HepG2 (cell line): ENCODE measurements at regions not wholly inside any gene's neighbourhood (a gene's known extent, or its start where the extent isn't known, plus 50 kb on each side); places are given as distances from the start of the nearest gene placed in this dataset.

Experiments used
- ATAC-seq: fragments of 200-7000 bp; cut with Tn5 transposase; 3 replicates; pipeline ENCODE4 v1.9.1; 2020; ENCODE audit warnings: mild to moderate bottlenecking, moderate library complexity
- BruUV-seq: library from RNA; stranded (reverse); fragments of 400-500 nt; replicated peaks from 2 replicates; lab custom pipeline; 2021; lab: Mats Ljungman, UMichigan
- CTCF ChIA-PET: fragments of 300-600 bp; formaldehyde crosslinking; extraction: SDS; loops from one replicate; lab custom pipeline; 2021; ENCODE audit warnings: low total read pairs, inconsistent platforms, low intra/inter-chr PET ratio; lab: Yijun Ruan, JAX
- POLR2A ChIA-PET: fragments of 350-600 bp; sonication (Branson Sonifier 250); formaldehyde crosslinking; loops from one replicate; lab custom pipeline; 2020; ENCODE audit warnings: antibody characterized with exemption, inconsistent platforms; lab: Yijun Ruan, JAX
- DNase-seq: peaks from one replicate; pipeline ENCODE4 v3.0.0-alpha.2; 2015; ENCODE audit warnings: low spot score
- FAIRE-seq: peaks from 3 replicates; lab custom pipeline; 2011; peaks lifted over from hg19 to GRCh38; lab: Jason Lieb, UNC
- H2AFZ ChIP-seq: one replicate; pipeline ENCODE4 v1.6.1; 2011; ENCODE audit warnings: low read length, inconsistent platforms
- H3K27ac ChIP-seq: fragments of 300-600 bp; 3 replicates; pipeline ENCODE4 v1.8.0; 2011; ENCODE audit warnings: mixed run types, mild to moderate bottlenecking, mixed read lengths, low read length, inconsistent platforms; ENCODE audit not compliant: insufficient read depth; ENCODE audit errors: extremely low read length
- H3K27me3 ChIP-seq, 2 experiments: fragments of 200-600 bp in 1 of 2; 2 replicates in 1 of 2; 3 replicates in 1 of 2; pipeline versions ENCODE4 v1.6.0 to v1.8.0; 2011; ENCODE audit warnings: low read length in 2 of 2, mild to moderate bottlenecking in 2 of 2, moderate library complexity in 2 of 2, inconsistent platforms in 1 of 2; ENCODE audit not compliant: insufficient read depth in 2 of 2, control insufficient read depth in 1 of 2
- H3K36me3 ChIP-seq, 2 experiments: fragments of 200-600 bp in 1 of 2; replicated peaks in 1 of 2; 2 replicates in 1 of 2; 3 replicates in 1 of 2; pipeline versions ENCODE4 v1.5.1 to v1.8.0; 2011; ENCODE audit warnings: low read length in 2 of 2, inconsistent platforms in 1 of 2; ENCODE audit not compliant: insufficient read depth in 2 of 2, control insufficient read depth in 1 of 2
- H3K4me1 ChIP-seq: 2 replicates; pipeline ENCODE4 v1.5.1; 2012; ENCODE audit warnings: low read length, inconsistent platforms; ENCODE audit not compliant: insufficient read depth
- H3K4me2 ChIP-seq: 2 replicates; pipeline ENCODE4 v1.6.0; 2011; ENCODE audit warnings: low read depth, low read length, inconsistent platforms
- H3K4me3 ChIP-seq, 3 experiments: fragments of 200-600 bp in 1 of 3; sonication (generic), shearing (Covaris generic) in 1 of 3; replicated peaks in 1 of 3; 2 replicates each; pipeline ENCODE4 v1.5.1; 2011 to 2016; ENCODE audit warnings: low read length in 3 of 3, inconsistent platforms in 2 of 3, low read depth in 2 of 3, mild to moderate bottlenecking in 2 of 3, control low read depth in 1 of 3, mixed read lengths in 1 of 3; ENCODE audit not compliant: insufficient read depth in 1 of 3
- H3K79me2 ChIP-seq: one replicate; pipeline ENCODE4 v1.6.1; 2011; ENCODE audit warnings: low read length, inconsistent platforms; ENCODE audit not compliant: insufficient read depth
- H3K9ac ChIP-seq: 2 replicates; pipeline ENCODE4 v1.6.0; 2011; ENCODE audit warnings: mild to moderate bottlenecking, low read depth, low read length, inconsistent platforms; ENCODE audit not compliant: insufficient read depth
- H3K9me3 ChIP-seq: 2 replicates; pipeline ENCODE4 v1.5.1; 2012; ENCODE audit warnings: mild to moderate bottlenecking, low read length
- H4K20me1 ChIP-seq: 2 replicates; pipeline ENCODE4 v1.6.0; 2011; ENCODE audit warnings: inconsistent platforms, mild to moderate bottlenecking, low read length, moderate library complexity; ENCODE audit not compliant: insufficient read depth
- FOXP1 ChIP-seq, 2 experiments: fragments of 450-650 bp in 1 of 2; IDR thresholded peaks; 2 replicates each; pipeline ENCODE4 v1.6.1; 2017 to 2018; ENCODE audit warnings: antibody characterized with exemption in 1 of 2
- SP5 ChIP-seq: IDR thresholded peaks from 2 replicates; pipeline ENCODE4 v1.6.1; 2016; ENCODE audit warnings: low read depth, borderline replicate concordance
- SRF ChIP-seq: IDR thresholded peaks from 2 replicates; pipeline ENCODE4 v1.6.1; 2011; ENCODE audit warnings: mild to moderate bottlenecking, low read depth, low read length, moderate library complexity
- TAF15 ChIP-seq: fragments of 200-400 bp; formaldehyde crosslinking; IDR thresholded peaks from one replicate; pipeline ENCODE4 v1.6.1; 2018; ENCODE audit warnings: mild to moderate bottlenecking, low read depth, low read length; ENCODE audit not compliant: poor library complexity, severe bottlenecking
- ZBTB1 ChIP-seq: sonication (generic); formaldehyde crosslinking; IDR thresholded peaks from 2 replicates; pipeline ENCODE4 v1.4.0; 2020; ENCODE audit warnings: missing genetic modification reagents, borderline replicate concordance
- ZEB1 ChIP-seq: IDR thresholded peaks from 2 replicates; pipeline ENCODE4 v1.6.1; 2012; ENCODE audit warnings: mild to moderate bottlenecking, low read depth, inconsistent platforms; ENCODE audit not compliant: insufficient replicate concordance
- WGBS: methylation state at CpG from one replicate; pipeline ENCODE4 v1.1.6; 2017; ENCODE audit warnings: low lambda C conversion rate; 5-methylcytosine and 5-hydroxymethylcytosine counted together
- in situ Hi-C: cut with HindIII; loops from 2 replicates; pipeline ENCODE4 v1.10.0; 2017; ENCODE audit warnings: low pct_unique_long_range_greater_than_20kb; ENCODE audit not compliant: extremely low pct_ligation_motif_present
- intact Hi-C: fragments of 100-400 bp; cut with micrococcal nuclease; formaldehyde crosslinking; loops from one replicate; pipeline ENCODE4 v1.10.0; 2022; ENCODE audit not compliant: unreplicated experiment
- TF ChIP-seq, protein P1 (sequence below): sonication (generic); formaldehyde crosslinking; IDR thresholded peaks from 2 replicates; pipeline ENCODE4 v1.4.0; 2020; ENCODE audit warnings: mild to moderate bottlenecking, missing genetic modification reagents
- TF ChIP-seq, protein P2 (sequence below): sonication (generic); formaldehyde crosslinking; IDR thresholded peaks from 2 replicates; pipeline ENCODE4 v1.8.0; 2022; ENCODE audit warnings: missing genetic modification reagents, mild to moderate bottlenecking, moderate library complexity, borderline replicate concordance
- TF ChIP-seq, protein P3 (sequence below): sonication (generic); formaldehyde crosslinking; IDR thresholded peaks from 2 replicates; pipeline ENCODE4 v1.5.0; 2020; ENCODE audit warnings: mild to moderate bottlenecking, missing genetic modification reagents, borderline replicate concordance

DNA sequence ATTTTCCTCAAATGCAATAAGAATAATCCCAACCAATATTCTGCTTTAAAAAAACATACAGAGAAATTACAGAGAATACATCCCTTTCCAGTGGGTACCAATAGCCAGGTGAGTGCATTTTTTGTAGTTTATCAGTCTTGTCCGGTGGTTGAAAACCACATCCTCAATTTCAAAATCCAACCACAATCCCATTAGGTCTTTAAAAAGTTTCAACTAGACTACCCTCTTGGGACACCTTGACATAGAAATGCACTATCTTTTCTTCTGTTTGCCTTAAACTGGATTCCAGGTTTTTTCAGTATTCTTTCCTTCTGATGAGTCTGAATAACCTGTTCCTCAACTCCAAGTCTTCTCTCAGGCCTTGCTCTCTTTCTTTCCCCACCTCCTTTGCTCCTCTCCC, 223.3 kb downstream of the NR2F1-AS1 start (continued):
- TF ChIP-seq, protein P1, sequence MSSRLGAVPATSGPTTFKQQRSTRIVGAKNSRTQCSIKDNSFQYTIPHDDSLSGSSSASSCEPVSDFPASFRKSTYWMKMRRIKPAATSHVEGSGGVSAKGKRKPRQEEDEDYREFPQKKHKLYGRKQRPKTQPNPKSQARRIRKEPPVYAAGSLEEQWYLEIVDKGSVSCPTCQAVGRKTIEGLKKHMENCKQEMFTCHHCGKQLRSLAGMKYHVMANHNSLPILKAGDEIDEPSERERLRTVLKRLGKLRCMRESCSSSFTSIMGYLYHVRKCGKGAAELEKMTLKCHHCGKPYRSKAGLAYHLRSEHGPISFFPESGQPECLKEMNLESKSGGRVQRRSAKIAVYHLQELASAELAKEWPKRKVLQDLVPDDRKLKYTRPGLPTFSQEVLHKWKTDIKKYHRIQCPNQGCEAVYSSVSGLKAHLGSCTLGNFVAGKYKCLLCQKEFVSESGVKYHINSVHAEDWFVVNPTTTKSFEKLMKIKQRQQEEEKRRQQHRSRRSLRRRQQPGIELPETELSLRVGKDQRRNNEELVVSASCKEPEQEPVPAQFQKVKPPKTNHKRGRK (CRISPR knock-in tag), result no peak
- TF ChIP-seq, protein P2, sequence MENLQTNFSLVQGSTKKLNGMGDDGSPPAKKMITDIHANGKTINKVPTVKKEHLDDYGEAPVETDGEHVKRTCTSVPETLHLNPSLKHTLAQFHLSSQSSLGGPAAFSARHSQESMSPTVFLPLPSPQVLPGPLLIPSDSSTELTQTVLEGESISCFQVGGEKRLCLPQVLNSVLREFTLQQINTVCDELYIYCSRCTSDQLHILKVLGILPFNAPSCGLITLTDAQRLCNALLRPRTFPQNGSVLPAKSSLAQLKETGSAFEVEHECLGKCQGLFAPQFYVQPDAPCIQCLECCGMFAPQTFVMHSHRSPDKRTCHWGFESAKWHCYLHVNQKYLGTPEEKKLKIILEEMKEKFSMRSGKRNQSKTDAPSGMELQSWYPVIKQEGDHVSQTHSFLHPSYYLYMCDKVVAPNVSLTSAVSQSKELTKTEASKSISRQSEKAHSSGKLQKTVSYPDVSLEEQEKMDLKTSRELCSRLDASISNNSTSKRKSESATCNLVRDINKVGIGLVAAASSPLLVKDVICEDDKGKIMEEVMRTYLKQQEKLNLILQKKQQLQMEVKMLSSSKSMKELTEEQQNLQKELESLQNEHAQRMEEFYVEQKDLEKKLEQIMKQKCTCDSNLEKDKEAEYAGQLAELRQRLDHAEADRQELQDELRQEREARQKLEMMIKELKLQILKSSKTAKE (CRISPR knock-in tag), result no peak
- TF ChIP-seq SRF (no peak), ZEB1 (no peak), TAF15 (no peak)

DNA sequence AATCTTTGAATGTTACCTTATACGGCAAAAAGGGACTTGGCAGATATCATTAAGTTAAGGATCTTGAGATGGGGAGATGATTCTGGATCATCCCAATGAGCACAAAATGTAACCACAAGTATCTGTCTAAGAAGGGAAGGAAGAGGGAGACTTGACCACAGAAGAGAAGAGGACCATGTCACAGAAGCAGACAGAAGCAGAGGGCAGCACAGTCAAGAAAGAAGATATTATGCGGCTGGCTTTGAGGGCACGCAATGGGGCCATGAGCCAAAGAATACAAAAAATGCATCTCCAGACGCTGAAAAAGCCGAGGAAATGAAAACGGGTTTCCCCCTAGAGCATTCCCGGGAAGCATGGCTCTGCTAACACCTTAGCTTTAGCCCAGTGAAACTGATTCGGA, 225.3 kb downstream of the NR2F1-AS1 start:
- FAIRE-seq, result no peak
- 25% methylated on average over 8 of the region's 8 CpGs for WGBS
- Histone ChIP-seq H3K4me2 (no peak overlapping the region), H3K27ac (no peak overlapping the region), H3K36me3 (no peaks in the 10 kb centered on the region)
- intact Hi-C loops, result no loop called here
- DNase-seq, result no peak
- POLR2A ChIA-PET, result no interaction called here
- CTCF ChIA-PET, result no interaction called here
- TF ChIP-seq ZBTB1 (CRISPR knock-in tag), result no peak
- TF ChIP-seq, protein P3, sequence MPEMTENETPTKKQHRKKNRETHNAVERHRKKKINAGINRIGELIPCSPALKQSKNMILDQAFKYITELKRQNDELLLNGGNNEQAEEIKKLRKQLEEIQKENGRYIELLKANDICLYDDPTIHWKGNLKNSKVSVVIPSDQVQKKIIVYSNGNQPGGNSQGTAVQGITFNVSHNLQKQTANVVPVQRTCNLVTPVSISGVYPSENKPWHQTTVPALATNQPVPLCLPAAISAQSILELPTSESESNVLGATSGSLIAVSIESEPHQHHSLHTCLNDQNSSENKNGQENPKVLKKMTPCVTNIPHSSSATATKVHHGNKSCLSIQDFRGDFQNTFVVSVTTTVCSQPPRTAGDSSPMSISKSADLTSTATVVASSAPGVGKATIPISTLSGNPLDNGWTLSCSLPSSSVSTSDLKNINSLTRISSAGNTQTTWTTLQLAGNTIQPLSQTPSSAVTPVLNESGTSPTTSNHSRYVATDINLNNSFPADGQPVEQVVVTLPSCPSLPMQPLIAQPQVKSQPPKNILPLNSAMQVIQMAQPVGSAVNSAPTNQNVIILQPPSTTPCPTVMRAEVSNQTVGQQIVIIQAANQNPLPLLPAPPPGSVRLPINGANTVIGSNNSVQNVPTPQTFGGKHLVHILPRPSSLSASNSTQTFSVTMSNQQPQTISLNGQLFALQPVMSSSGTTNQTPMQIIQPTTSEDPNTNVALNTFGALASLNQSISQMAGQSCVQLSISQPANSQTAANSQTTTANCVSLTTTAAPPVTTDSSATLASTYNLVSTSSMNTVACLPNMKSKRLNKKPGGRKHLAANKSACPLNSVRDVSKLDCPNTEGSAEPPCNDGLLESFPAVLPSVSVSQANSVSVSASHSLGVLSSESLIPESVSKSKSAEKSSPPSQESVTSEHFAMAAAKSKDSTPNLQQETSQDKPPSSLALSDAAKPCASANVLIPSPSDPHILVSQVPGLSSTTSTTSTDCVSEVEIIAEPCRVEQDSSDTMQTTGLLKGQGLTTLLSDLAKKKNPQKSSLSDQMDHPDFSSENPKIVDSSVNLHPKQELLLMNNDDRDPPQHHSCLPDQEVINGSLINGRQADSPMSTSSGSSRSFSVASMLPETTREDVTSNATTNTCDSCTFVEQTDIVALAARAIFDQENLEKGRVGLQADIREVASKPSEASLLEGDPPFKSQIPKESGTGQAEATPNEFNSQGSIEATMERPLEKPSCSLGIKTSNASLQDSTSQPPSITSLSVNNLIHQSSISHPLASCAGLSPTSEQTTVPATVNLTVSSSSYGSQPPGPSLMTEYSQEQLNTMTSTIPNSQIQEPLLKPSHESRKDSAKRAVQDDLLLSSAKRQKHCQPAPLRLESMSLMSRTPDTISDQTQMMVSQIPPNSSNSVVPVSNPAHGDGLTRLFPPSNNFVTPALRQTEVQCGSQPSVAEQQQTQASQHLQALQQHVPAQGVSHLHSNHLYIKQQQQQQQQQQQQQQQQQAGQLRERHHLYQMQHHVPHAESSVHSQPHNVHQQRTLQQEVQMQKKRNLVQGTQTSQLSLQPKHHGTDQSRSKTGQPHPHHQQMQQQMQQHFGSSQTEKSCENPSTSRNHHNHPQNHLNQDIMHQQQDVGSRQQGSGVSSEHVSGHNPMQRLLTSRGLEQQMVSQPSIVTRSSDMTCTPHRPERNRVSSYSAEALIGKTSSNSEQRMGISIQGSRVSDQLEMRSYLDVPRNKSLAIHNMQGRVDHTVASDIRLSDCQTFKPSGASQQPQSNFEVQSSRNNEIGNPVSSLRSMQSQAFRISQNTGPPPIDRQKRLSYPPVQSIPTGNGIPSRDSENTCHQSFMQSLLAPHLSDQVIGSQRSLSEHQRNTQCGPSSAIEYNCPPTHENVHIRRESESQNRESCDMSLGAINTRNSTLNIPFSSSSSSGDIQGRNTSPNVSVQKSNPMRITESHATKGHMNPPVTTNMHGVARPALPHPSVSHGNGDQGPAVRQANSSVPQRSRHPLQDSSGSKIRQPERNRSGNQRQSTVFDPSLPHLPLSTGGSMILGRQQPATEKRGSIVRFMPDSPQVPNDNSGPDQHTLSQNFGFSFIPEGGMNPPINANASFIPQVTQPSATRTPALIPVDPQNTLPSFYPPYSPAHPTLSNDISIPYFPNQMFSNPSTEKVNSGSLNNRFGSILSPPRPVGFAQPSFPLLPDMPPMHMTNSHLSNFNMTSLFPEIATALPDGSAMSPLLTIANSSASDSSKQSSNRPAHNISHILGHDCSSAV (CRISPR knock-in tag), result no peak
- no peak for TF ChIP-seq SP5 (CRISPR knock-in tag)
- TF ChIP-seq FOXP1 (IDR thresholded peaks at IDR 0.05), result no peak
- TF ChIP-seq FOXP1 (CRISPR knock-in tag; IDR thresholded peaks at IDR 0.05), result no peak
- TF ChIP-seq, all 625 proteins: peak for 0
- Histone ChIP-seq H3K4me3 (no peak overlapping the region), H3K4me1 (no peaks in the 10 kb centered on the region), H3K9ac (no peak overlapping the region), H3K9me3 (no peaks in the 10 kb centered on the region), H3K79me2 (no peaks in the 10 kb centered on the region), H2AFZ (no peak overlapping the region), H4K20me1 (no peaks in the 10 kb centered on the region), H3K27me3 (peaks cover 1 to 7% of the 10 kb centered on the region in 2 experiments; a peak in 2 of 5 replicates)
- ATAC-seq, result no peak
- no TSS peak for BruUV-seq
- in situ Hi-C loops, result no loop called here
